AG09319 (cell line): ENCODE measurements at regions not wholly inside any gene's neighbourhood (a gene's known extent, or its start where the extent isn't known, plus 50 kb on each side); places are given as distances from the start of the nearest gene placed in this dataset.

Source experiments
- DNase-seq: peaks from one replicate; pipeline ENCODE4 v3.0.0-alpha.2; 2010; ENCODE audit warnings: low read depth; ENCODE audit errors: extremely low read depth
- CTCF ChIP-seq: IDR thresholded peaks from 2 replicates; pipeline ENCODE4 v1.5.1; 2011; ENCODE audit warnings: low read depth, mild to moderate bottlenecking, inconsistent platforms, low read length, moderate library complexity

- TF ChIP-seq CTCF = no peak
- no peak for DNase-seq
Measured at GRCh38 chr9:75609401-75609800, 281.1 kb upstream of the PCSK5 start.

- no peak for DNase-seq
- TF ChIP-seq CTCF = no peak
Measured at GRCh38 chr9:75610246-75610645, 280.2 kb upstream of the PCSK5 start.

GRCh38 chr9:75612205-75612604, 278.3 kb upstream of the PCSK5 start:
- no peak for DNase-seq
- TF ChIP-seq CTCF = no peak

- no peak for DNase-seq
- no peak for TF ChIP-seq CTCF
Measured at GRCh38 chr9:75612754-75613153, 277.7 kb upstream of the PCSK5 start.

- no peak for DNase-seq
Measured at GRCh38 chr9:75615284-75615683, 275.2 kb upstream of the PCSK5 start.

GRCh38 chr9:75616052-75616451, 274.4 kb upstream of the PCSK5 start:
- no peak for TF ChIP-seq CTCF

More at GRCh38 chr9:75615284-75615683, 275.2 kb upstream of the PCSK5 start:
- TF ChIP-seq CTCF = no peak

GRCh38 chr9:75616841-75617566, 273.5 kb upstream of the PCSK5 start:
- TF ChIP-seq CTCF = no peak

More at GRCh38 chr9:75616052-75616451, 274.4 kb upstream of the PCSK5 start:
- DNase-seq = no peak

More at GRCh38 chr9:75616841-75617566, 273.5 kb upstream of the PCSK5 start:
- no peak for DNase-seq
